HL-60 (cell line): ENCODE measurements at regions not wholly inside any gene's neighbourhood (a gene's known extent, or its start where the extent isn't known, plus 50 kb on each side); places are given as distances from the start of the nearest gene placed in this dataset.

ENCODE experiments used
- GABPA ChIP-seq: IDR thresholded peaks from 2 replicates; pipeline ENCODE4 v1.6.1; 2012; ENCODE audit warnings: low read depth
- POLR2AphosphoS5 ChIP-seq: IDR thresholded peaks from 2 replicates; pipeline ENCODE4 v1.6.1; 2012; ENCODE audit warnings: low read depth
- REST ChIP-seq: IDR thresholded peaks from 2 replicates; pipeline ENCODE4 v1.6.1; 2012; ENCODE audit warnings: low read depth; ENCODE audit not compliant: insufficient replicate concordance
- SPI1 ChIP-seq: IDR thresholded peaks from 2 replicates; pipeline ENCODE4 v1.6.1; 2012; ENCODE audit warnings: low read depth, mild to moderate bottlenecking, borderline replicate concordance
- TF ChIP-seq, protein P1 (sequence below): IDR thresholded peaks from one replicate; pipeline ENCODE4 v1.5.1; 2011; ENCODE audit warnings: low read length, control low read depth, inconsistent platforms; ENCODE audit not compliant: insufficient read depth

DNA sequence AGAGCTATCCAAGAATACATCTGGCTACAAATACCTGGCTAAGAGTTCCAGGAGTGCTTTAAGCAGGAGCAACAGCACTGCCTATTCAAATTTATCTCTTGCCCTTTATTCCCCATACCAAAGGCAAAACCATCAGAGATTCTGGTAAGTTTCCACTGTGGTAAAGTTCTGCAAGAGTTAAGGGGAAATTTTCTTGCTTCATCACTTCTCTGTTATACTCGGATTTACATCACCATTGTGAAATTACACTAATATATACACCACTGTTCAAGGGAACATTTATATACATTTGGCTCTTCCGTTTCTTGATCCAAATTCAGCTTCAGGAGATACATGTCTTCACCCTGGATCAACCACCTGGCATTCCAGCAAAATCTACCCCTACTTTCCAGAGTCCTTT is 70.8 kb upstream of the PTPN13 start:
- TF ChIP-seq, protein P1, sequence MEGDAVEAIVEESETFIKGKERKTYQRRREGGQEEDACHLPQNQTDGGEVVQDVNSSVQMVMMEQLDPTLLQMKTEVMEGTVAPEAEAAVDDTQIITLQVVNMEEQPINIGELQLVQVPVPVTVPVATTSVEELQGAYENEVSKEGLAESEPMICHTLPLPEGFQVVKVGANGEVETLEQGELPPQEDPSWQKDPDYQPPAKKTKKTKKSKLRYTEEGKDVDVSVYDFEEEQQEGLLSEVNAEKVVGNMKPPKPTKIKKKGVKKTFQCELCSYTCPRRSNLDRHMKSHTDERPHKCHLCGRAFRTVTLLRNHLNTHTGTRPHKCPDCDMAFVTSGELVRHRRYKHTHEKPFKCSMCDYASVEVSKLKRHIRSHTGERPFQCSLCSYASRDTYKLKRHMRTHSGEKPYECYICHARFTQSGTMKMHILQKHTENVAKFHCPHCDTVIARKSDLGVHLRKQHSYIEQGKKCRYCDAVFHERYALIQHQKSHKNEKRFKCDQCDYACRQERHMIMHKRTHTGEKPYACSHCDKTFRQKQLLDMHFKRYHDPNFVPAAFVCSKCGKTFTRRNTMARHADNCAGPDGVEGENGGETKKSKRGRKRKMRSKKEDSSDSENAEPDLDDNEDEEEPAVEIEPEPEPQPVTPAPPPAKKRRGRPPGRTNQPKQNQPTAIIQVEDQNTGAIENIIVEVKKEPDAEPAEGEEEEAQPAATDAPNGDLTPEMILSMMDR: no peak
- TF ChIP-seq POLR2AphosphoS5: no peak
- TF ChIP-seq SPI1: no peak
- no peak for TF ChIP-seq GABPA
- no peak for TF ChIP-seq REST
